ENCODE measurements at regions not wholly inside any gene's neighbourhood (a gene's known extent, or its start where the extent isn't known, plus 50 kb on each side); places are given as distances from the start of the nearest gene placed in this dataset.
A peak's percentile ranks its signal among the peaks of the same experiment; 100 is the strongest.

- H3K27me3 Mint-ChIP-seq (ENCODE audit: low read depth) = no peaks in the 10 kb centered on the region
- peaks cover 2% of the 10 kb centered on the region for H3K9me3 Mint-ChIP-seq
- H3K4me1 Mint-ChIP-seq = peaks cover 5% of the 10 kb centered on the region
- DNase-seq (ENCODE audit: low spot score in 2 of 2, unreplicated experiment in 2 of 2) = no peak
- no peak overlapping the region for H3K27ac Mint-ChIP-seq
- TF ChIP-seq CTCF (IDR thresholded peaks at IDR 0.05; ENCODE audit: unreplicated experiment) = no peak
- H3K36me3 Mint-ChIP-seq = no peaks in the 10 kb centered on the region
- no peak overlapping the region for H3K4me3 Mint-ChIP-seq
Observed at GRCh38 chr13:109913186-109913585, 126.8 kb upstream of the IRS2 start.

GRCh38 chr13:109910194-109910593, 123.8 kb upstream of the IRS2 start:
- Mint-ChIP-seq H3K4me1 (peaks cover 8% of the 10 kb centered on the region), H3K4me3 (no peak overlapping the region)
- DNase-seq (ENCODE audit: low spot score in 2 of 2, unreplicated experiment in 2 of 2) = no peak

GRCh38 chr13:109906976-109907375, 120.6 kb upstream of the IRS2 start:
- no peak for DNase-seq (ENCODE audit: low spot score in 2 of 2, unreplicated experiment in 2 of 2)
- peaks cover 15% of the 10 kb centered on the region for H3K9me3 Mint-ChIP-seq
- peaks cover 8% of the 10 kb centered on the region for H3K4me1 Mint-ChIP-seq
- no peaks in the 10 kb centered on the region for H3K36me3 Mint-ChIP-seq
- no peaks in the 10 kb centered on the region for H3K27me3 Mint-ChIP-seq (ENCODE audit: low read depth)
- no peak for TF ChIP-seq CTCF (IDR thresholded peaks at IDR 0.05; ENCODE audit: unreplicated experiment)
- no peak overlapping the region for H3K27ac Mint-ChIP-seq
- H3K4me3 Mint-ChIP-seq = no peak overlapping the region

More at GRCh38 chr13:109910194-109910593, 123.8 kb upstream of the IRS2 start:
- no peak overlapping the region for H3K27ac Mint-ChIP-seq
- no peak for TF ChIP-seq CTCF (IDR thresholded peaks at IDR 0.05; ENCODE audit: unreplicated experiment)
- peaks cover 5% of the 10 kb centered on the region for H3K9me3 Mint-ChIP-seq
- H3K36me3 Mint-ChIP-seq = no peaks in the 10 kb centered on the region
- H3K27me3 Mint-ChIP-seq (ENCODE audit: low read depth) = no peaks in the 10 kb centered on the region

- Mint-ChIP-seq H3K27ac (no peak overlapping the region), H3K36me3 (no peaks in the 10 kb centered on the region)
Observed at GRCh38 chr13:109904218-109904617, 117.8 kb upstream of the IRS2 start.

GRCh38 chr13:109900741-109901140, 114.4 kb upstream of the IRS2 start:
- H3K4me3 Mint-ChIP-seq = peak overlapping the region; percentile 2
- peak overlapping the region; percentile 58 for H3K27ac Mint-ChIP-seq
- peaks cover 10% of the 10 kb centered on the region for H3K9me3 Mint-ChIP-seq
- H3K4me1 Mint-ChIP-seq = peaks cover 14% of the 10 kb centered on the region
- TF ChIP-seq CTCF (IDR thresholded peaks at IDR 0.05; ENCODE audit: unreplicated experiment) = no peak
- DNase-seq (ENCODE audit: low spot score in 2 of 2, unreplicated experiment in 2 of 2) = no peak
- H3K36me3 Mint-ChIP-seq = no peaks in the 10 kb centered on the region
- H3K27me3 Mint-ChIP-seq (ENCODE audit: low read depth) = no peaks in the 10 kb centered on the region

More at GRCh38 chr13:109904218-109904617, 117.8 kb upstream of the IRS2 start:
- TF ChIP-seq CTCF (IDR thresholded peaks at IDR 0.05; ENCODE audit: unreplicated experiment) = no peak
- DNase-seq (ENCODE audit: low spot score in 2 of 2, unreplicated experiment in 2 of 2) = no peak
- H3K4me1 Mint-ChIP-seq = peaks cover 20% of the 10 kb centered on the region
- peaks cover 15% of the 10 kb centered on the region for H3K9me3 Mint-ChIP-seq
- no peaks in the 10 kb centered on the region for H3K27me3 Mint-ChIP-seq (ENCODE audit: low read depth)
- H3K4me3 Mint-ChIP-seq = no peak overlapping the region

- no peak for DNase-seq (ENCODE audit: low spot score in 2 of 2, unreplicated experiment in 2 of 2)
- TF ChIP-seq CTCF (IDR thresholded peaks at IDR 0.05; ENCODE audit: unreplicated experiment) = no peak
- Mint-ChIP-seq H3K27ac (peak overlapping the region; percentile 58), H3K4me1 (peaks cover 14% of the 10 kb centered on the region), H3K36me3 (no peaks in the 10 kb centered on the region), H3K27me3 (ENCODE audit: low read depth) (no peaks in the 10 kb centered on the region), H3K4me3 (peak overlapping the region; percentile 26), H3K9me3 (peaks cover 10% of the 10 kb centered on the region)
Observed at GRCh38 chr13:109900320-109900719, 113.9 kb upstream of the IRS2 start.
